NCI-H748 treated with DMSO at 0.1 percent for 48 hours (cell line): ENCODE measurements at regions not wholly inside any gene's neighbourhood (a gene's known extent, or its start where the extent isn't known, plus 50 kb on each side); places are given as distances from the start of the nearest gene placed in this dataset.
"Not testable (repeated sequence)": the region's sequence is repeated elsewhere in the genome, so short reads cannot be mapped to it uniquely, and the experiment has no call there.

Experiments
- DNase-seq: peaks from one replicate; lab custom pipeline; 2025; lab: John Stamatoyannopoulos, UW

DNA sequence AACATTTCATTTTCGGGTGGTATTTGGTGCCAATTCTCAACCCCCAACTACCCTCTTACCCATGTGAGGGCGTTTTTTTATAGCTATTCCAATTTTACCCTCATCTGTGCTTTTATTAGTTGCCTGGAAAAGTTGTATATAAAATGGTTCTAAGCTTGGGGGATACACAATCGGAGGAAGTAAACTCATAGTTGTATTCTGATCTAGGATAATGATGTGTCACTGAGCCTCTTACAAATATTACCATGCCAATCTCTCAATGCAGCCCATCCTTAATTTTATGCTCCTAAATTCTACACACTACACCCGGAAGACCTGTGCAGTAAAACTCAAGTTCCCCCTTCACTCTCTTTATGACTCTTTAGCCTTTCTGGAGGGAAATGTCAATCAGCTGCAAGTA is 1206.5 kb upstream of the FLRT2 start:
- DNase-seq, result no peak

DNA sequence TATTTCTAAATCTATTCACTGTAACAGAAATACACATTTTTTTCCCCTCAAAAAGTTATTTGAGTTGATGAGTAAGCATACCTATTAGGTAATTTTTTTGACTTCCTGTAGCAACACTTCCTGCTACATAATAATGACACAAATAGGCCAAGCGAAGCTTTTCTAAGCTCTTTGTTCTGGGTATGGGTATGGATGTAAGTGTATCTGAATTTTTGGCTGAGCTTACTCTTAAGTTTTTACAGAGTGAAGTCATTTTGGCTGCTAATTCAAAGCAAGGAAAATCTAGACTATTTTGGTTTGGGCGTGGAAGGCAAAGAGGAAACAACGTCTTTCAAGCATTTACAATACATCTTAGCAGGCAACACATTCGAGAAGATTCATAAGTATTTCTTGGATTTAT is 1206.0 kb upstream of the FLRT2 start:
- DNase-seq, result no peak

DNA sequence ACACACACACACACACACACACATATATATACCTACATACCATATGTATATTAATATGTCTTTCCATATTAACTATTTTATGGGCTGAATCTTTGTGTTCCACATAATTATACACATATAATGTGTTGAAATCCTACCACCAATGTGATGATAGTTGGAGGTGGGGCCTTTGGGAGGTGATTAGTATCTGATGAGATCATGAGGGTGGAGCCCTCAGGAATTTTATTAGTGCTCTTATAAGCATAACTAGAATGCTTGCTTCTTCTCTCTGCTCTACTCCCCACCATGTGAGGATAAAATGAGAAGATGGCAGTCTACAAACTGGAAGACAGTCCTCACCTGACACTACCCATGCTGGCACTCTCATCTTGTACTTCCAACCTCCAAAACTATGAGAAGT is 1193.5 kb upstream of the FLRT2 start:
- no peak for DNase-seq

DNA sequence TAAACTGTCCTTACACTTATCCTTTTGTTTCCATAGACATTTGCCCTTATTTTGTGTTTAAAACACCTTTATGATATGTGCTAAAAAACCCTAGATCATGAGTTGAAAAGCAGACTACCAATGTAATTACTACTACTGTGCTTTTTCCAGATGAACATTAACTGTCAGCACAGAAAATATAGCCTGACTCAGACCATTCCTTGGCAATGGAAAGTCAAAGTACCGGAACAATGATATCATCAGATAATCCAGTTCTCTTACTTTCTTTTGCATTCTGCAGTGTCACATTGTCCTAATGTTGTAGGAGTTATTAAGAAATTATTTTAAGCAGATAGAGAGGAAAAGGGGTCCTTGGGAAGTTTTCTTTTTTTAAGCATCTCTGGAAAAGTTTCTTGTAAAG is 1189.0 kb upstream of the FLRT2 start:
- no peak for DNase-seq

DNA sequence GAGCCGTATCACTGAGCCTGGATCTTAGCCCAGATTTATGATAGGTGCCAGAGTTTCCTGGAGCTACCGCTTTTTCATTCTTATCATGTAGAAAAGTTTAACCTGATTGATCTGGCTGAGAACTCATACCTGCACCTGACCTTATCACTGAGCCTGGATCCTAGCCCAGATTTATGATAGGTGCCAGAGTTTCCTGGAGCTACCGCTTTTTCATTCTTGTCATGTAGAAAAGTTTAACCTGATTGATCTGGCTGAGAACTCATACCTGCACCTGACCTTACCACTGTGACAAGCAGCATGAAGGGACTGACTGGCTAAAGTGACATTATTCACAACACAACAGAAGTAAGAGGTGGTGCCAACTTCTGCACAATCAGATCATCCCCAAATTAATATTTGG is 1188.1 kb upstream of the FLRT2 start:
- not testable (repeated sequence) for DNase-seq

DNA sequence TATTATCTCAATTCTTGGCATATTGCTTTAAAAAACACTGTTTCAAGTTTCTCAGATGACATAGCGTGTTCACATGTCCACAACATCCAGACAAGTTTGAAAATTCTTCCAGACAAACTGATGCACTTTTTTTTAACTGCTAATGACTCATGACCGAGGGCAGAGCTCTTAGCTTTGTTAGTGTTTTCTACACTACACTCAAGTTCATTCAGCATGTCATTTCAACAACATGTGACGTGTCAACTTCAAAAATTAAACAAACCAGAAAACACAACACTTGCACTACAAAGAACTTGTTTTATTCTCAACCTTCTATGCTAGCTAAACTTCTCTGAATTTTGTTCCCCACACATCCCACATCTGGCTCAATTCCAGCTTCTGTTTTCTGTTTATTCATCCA is 1186.3 kb upstream of the FLRT2 start:
- no peak for DNase-seq

DNA sequence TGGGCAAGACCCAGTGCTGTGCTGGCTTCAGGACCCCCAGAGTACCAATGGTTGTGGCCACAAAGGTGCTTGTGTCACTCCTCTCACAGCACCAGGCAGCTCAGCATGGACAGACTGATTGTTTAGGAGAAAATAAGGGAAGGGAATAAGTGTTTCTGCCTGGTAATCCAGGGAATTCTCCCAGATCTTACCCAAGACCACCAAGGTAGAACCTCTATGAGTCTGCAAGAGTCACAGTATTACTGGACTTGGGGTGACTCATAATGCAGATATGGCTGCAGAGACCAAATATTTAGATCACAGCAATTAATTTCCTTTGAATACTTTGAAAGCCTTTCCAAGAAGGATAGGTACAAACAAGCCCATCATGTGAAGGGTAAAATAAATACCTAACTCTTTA is 1178.3 kb upstream of the FLRT2 start:
- DNase-seq, result no peak

DNA sequence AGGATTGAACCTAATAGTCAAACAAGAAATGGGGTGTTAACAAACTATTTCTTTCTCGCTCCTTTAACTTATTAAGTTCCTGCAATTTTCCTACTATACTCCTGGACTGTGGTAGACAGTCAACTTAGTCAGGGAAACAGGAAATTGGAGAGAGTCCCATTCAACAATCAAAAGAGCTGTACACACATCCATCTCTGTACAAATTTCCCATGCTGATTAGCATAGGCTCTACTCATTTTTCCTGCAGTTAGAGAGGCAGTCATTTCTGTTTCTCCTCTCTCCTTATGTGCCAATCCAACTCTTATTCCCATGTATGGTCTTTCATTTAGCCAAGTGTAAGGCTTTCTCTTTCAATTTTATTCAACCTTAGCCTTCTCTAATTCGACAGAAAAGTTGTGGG is 1168.5 kb upstream of the FLRT2 start:
- no peak for DNase-seq

DNA sequence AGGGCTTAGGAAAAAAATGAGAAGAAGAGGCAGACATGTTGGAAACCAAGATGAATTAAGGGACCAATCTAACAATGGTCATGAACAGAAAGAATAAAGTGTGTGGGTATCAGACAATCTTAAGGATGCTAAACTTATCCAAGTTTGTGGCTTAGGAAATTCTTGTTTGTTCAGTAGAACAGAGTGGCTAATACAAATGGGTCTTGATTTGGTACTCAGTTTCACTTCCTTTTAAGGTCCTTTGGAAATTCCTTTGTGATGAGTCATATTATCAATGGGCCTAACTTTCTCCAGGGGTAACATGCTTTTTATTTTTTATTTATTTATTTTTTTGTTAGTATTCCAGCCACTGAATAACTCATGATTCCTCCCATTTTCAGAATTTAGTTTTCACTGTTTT is 1154.7 kb upstream of the FLRT2 start:
- DNase-seq, result no peak

DNA sequence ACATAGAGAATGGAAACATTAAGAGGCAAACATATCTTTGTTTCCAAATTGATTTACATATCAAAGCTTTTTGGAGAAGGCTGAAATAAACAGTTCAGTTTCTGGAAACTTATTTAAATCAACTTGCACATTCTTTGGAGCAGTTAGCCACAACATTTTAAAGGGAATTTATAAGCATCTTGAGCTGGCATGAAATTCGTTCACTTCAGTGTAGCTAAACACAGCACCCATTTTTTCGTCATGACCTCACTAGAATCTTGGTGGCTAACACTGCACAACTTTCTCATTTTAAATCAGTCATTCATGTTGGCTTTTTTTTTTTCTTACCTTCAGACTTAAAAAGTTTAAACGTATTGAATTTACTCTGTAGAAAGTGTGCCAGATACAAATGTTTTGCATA is 1139.9 kb upstream of the FLRT2 start:
- DNase-seq, result no peak

DNA sequence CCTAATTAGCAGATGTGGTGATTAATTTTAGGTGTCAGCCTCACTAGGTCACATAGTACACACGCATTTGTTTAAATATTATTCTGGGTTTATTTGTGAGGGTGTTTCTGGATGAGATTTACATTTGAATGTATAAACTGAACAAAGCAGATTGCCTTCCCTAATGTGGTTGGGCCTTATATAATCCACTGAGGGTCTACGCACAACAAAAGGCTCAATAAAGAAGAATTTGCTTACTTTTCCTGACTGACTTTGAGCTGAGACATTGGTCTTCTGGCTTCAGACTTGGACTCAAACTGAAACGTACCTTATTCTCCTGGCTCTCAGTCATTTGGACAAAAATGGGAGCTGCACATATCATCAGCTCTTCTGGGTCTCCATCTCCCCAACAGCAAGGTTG is 1132.3 kb upstream of the FLRT2 start:
- no peak for DNase-seq

DNA sequence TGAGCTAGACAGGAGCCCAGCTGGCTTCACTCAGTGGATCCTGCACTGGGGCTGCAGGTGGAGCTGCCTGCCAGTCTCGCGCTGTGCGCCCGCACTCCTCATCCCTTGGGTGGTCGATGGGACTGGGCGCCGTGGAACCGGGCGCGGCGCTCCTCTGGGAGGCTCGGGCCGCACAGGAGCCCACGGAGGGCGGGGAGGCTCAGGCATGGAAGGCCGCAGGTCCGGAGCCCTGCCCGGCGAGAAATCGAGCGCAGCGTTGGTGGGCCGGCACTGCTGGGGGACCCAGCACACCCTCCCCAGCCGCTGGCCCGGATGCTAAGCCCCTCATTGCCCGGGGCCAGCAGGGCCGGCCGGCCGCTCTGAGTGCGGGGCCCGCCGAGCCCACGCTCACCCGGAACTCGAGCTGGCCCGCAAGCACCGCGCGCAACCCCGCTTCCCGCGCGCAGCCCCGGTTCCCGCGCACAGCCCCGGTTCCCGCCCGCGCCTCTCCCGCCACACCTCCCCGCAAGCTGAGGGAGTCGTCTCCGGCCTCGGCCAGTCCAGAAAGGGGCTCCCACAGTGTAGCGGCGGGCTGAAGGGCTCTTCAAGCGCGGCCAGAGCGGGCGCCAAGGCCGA is 1130.5 kb upstream of the FLRT2 start:
- no peak for DNase-seq

DNA sequence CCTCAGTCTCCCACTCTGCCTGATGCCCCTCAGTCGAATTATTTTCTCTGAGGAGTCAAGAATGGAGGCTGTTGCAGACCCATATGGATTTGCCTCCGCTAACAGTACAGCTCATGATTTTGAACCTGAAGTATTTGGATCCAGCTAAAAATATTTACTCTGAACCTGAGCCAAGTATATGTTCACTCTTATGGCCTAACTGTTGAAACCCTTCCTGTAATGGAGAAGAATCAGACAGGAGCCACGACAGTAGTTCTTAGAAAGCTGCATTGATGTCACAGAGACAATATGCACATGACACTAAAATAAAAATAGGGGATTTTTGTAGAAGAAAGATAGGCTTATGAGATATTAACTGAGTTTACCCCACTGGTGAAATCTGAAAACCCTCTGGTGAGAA is 1128.3 kb upstream of the FLRT2 start:
- peak; percentile 34 for DNase-seq

DNA sequence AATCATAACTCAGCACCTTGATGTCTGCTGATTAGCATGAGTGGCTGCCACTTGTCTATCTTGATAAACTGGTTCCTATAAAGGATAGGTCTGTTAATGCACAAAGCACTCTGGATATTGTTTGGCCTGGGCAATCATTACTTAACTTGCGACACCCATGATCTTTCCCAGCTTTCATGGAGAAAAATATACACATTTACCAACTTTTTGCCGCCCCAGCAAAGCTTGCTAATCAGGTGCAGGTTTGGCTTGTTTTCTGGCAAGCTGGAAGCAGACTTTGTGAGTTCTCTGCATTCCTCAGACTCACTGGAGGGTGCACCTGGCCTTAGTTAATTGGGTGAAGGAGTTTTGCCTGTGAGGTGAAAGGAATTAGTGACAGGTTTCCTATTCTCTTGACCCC is 1126.4 kb upstream of the FLRT2 start:
- DNase-seq, result peak; percentile 89

DNA sequence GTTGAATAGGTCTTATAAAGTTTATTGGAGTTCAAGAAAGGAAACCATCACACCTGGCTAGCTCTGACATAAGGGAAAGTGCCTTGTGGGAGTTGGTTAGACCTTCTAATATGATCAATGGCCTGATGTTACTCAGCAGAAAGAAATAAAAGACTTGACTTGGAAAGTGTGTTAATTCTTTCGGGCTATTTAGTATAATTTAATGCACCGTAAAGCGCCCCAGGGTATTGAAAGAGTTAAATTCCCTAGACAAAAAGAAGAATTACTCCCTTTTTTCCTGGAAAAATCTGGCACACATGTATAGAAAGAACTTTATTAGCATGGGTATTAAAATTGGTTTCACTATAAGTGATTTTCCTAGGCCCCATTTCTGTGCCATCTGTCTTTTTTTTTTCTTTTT is 1125.7 kb upstream of the FLRT2 start:
- DNase-seq, result no peak

DNA sequence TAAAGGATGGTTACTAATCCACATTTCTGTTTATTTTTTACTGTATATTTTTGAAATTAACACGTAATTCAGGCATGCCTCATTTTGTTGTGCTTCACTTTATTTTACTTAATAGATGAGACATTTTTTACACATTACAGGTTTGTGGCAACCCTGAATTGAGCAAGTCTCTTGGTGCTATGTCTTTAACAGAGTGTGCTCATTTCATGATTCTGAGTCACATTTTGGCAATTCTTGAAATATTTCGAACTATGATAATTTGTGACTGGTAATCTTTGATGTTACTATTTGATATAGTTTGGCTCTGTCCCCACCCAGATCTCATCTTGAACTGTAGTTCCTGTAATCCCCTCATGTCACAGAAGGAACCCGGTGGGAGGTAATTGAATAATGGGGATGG is 1120.5 kb upstream of the FLRT2 start:
- no peak for DNase-seq

DNA sequence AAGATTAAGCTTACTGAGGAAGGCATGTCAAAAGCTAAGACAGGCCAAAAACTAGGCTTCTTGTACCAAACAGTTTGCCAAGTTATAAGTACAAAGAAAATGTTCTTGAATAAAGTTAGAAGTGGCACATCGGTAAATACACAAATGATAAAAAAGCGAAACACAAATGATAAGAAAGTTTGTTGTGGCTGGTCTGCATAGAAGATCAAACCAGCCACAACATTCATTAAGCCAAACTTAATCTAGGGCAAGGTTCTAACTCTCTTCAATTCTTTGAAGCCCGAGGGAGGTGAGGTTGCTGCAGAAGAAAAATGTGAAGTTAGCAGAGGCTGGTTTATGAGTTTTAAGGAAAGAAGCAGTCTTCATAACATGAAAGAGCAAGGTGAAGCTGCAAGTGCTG is 1119.6 kb upstream of the FLRT2 start:
- DNase-seq, result no peak

DNA sequence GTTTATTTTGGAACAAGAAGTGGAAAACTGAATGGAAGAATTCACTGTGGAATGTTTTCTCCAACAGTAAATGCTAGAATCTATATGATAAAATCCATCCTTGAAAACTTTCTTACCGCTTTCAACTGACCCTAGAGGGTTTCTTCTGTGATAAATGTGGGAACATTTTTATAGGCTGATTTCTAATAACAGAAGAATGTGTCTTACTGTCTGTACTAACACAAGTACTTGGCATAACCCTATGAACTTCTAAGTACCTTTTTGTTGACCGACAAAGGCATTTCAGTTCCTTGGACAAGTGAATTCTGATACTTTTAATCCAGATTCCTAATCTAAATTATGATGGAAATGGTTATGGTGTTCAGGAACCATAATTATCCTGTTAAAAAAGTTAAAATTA is 1109.7 kb upstream of the FLRT2 start:
- no peak for DNase-seq

DNA sequence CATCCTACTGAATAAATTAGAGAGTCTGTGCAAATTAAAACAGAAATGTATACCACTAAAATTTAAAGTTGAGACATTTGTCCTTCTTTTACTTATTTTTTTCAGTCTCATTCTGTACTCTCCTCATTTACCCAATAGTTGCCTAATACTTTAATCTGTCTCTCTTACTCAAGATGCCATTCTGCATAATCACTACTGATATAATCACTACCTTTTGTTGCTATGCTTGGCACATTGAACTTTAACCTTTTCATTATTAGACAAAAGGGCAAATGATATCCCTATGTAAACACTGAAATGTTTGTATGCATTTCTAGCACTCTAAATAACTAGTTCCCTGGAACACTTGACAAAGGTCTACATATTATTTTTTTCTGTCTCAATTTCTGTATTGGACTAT is 1108.3 kb upstream of the FLRT2 start:
- peak; percentile 62 for DNase-seq

DNA sequence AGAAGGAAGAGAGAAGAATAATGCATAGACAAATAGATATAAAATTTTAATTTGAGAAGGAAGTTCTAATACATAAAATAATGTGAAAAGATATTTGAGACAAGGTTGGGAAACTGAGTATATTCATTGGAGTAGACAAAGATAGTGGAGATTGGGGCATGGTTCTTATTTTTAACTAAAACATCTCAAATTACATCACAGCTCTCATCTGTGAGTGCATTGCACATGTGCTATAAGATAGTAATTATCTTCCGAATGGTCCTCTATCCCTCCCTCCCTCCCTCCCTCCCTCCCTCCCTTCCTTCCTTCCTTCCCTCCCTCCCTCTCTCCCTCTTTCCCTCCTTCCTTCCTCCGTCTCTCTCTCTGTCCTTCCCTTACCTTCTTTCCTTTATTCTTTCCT is 1104.0 kb upstream of the FLRT2 start:
- no peak for DNase-seq

DNA sequence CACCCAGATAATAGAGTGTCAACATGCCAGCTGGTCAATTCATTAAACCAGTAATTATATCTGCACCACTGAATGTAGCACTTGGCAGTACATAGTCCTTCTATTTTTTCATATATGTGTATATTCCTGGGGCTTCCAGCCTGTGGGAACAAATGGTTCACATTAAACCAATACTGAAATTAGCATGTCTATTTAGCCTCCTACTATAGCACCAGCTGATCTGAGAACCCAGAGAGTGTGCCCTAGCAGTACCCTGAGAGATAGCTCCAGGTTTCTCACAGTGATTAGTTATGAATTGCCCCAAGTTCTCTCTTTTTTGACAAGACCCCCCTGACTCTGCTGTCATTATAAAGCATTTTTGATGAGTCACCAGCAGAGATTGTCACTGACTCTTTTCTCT is 1097.3 kb upstream of the FLRT2 start:
- DNase-seq, result peak; percentile 67

DNA sequence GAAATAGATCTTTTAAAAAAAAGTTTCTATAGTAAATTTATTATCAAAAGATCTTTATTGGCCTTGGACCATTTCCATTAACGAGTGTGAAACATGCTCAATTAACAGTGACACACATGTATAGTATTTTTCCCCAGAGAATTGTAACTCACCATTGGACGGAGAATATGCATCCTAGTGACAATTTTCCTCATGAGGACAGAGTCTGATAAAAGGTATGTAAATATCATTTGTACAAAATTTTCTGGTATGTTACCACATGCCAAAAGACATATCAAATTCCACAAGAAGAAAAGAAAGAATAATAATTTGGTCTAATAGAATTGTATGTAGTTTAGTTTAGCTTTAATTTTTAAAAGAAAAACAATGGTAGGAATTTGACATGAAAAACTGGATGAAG is 1096.0 kb upstream of the FLRT2 start:
- no peak for DNase-seq

DNA sequence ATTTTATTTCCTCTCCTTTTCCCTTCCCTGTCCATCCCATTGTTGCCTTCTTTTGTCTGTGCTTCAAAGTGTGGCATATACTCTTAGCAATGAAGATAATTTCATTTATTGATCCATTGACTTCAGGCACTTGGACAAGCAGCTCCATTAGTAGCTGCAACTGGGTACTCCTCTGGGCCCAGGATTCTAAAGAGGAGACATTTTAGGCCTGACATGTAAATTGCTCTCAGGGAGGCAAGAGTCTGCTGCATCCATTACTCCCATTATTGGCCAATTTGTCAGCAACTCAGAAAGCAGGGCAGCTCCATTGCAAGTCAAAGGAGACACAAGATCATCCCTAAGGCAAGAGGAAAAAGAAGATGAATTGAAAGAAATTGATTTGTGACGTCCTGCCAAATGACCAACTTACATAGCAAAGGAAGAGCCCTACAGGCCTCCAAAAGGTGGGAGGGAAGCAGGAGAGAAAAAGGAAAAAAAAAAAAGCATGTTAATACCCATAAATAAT is 1094.1 kb upstream of the FLRT2 start:
- no peak for DNase-seq

DNA sequence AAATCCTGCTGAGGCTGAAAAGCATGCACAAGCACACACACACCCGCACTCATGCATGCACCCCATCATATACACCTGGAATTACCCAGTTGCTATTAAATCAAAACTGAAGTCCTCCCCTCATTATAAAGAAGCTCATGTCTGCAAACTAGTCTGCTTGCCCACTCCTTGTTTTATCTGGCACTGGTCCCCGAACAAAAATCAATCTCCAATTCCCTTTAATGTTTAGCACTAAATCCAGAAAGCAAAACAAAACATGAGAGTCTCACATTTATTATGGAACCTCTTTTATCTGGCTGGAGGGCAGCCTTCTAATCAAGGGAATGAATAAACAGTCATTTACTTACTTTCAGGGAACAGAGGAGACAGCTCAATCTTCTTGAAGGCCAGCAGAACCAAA is 1093.4 kb upstream of the FLRT2 start:
- DNase-seq, result peak; percentile 47

DNA sequence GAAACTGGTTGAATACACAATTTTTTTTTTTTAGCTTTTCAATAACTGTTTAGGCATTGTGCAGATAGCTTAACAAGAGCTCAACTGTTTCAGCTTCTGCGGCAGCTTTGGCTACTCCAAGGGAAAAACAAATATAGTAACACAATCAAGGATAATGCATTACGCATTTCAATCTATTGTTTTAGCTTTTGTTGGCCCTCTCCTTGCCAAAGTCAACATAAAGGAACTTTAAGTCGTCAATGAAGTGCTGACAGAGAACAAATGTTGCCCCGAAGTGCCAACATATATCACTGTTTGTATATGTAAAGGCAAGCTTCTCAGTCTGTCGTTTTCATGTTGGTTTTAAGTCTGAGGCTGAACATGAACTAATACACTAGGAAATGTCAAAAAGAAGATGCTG is 1087.4 kb upstream of the FLRT2 start:
- DNase-seq, result peak; percentile 78
